ENCODE measurements at regions not wholly inside any gene's neighbourhood (a gene's known extent, or its start where the extent isn't known, plus 50 kb on each side); places are given as distances from the start of the nearest gene placed in this dataset.

GRCh38 chr4:103923551-103923950 is 203.8 kb upstream of the TACR3 start:
- no peaks in the 10 kb centered on the region for H3K27me3 ChIP-seq
- H3K27ac ChIP-seq = no peak overlapping the region
- intact Hi-C loops (cut with DNase I) = no loop called here
- no peaks in the 10 kb centered on the region for H3K36me3 ChIP-seq (replicated peaks in 1 of 2)
- no peak for DNase-seq
- H3K4me1 ChIP-seq (replicated peaks in 1 of 2) = no peaks in the 10 kb centered on the region
- TF ChIP-seq POLR2A (IDR thresholded peaks at IDR 0.05) = no peak
- no peak for TF ChIP-seq CTCF (IDR thresholded peaks at IDR 0.05)
- H3K9me3 ChIP-seq (replicated peaks in 1 of 3) = no peaks in the 10 kb centered on the region
- H3K4me3 ChIP-seq = no peak overlapping the region
- WGBS, 4 donors = 59 to 71% (median 66%) methylated on average over 2 of the region's 2 CpGs

GRCh38 chr4:103918214-103918613 is 198.4 kb upstream of the TACR3 start:
- H3K9me3 ChIP-seq (replicated peaks in 1 of 3) = no peaks in the 10 kb centered on the region
- no peak for DNase-seq
- no peak overlapping the region for H3K4me3 ChIP-seq
- whole genome bisulfite sequencing, 4 donors = 79 to 89% (median 80%) methylated on average over 1 of the region's 1 CpG
- TF ChIP-seq CTCF (IDR thresholded peaks at IDR 0.05) (no peak), POLR2A (IDR thresholded peaks at IDR 0.05) (no peak)
- no peaks in the 10 kb centered on the region for H3K36me3 ChIP-seq (replicated peaks in 1 of 2)
- H3K4me1 ChIP-seq (replicated peaks in 1 of 2) = no peaks in the 10 kb centered on the region
- intact Hi-C loops (cut with DNase I) = no loop called here
- H3K27ac ChIP-seq = no peak overlapping the region
- no peaks in the 10 kb centered on the region for H3K27me3 ChIP-seq

DNA sequence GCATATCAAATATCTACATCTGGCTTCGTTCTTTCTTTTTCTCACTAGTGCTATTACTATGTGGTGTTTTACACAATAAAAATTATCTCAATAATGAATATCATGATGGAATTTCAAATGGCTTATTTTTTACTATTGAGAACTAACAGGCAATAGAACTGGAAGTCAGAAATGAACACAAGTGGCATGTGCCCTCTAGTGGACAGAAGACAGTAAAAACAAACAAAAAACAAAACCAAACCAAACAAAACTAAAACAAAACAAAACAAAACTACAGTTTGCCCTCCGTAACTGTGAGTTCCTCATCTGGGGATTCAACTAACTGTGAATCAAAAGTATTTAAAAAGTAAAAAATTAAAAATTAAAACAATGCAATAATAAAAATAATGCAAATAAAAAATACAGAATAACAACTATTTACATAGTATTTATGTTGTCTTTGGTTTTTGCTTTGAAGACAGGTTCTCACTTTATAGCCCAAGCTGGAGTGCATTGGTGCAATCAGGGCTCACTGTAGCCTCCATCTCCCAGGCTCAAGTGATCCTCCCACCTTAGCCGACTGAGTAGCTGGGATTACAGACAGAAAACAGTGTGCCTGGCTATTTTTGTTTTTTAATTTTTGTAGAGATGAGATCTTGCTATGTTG is 195.6 kb upstream of the TACR3 start:
- WGBS, 4 donors = 20 to 41% (median 37%) methylated on average over 3 of the region's 3 CpGs
- no peak overlapping the region for H3K27ac ChIP-seq
- TF ChIP-seq CTCF (IDR thresholded peaks at IDR 0.05) (peak in 4 of 6 experiments; percentile 45 to 61 (median 49)), POLR2A (IDR thresholded peaks at IDR 0.05) (no peak)
- peak in 1 of 7 donors; percentile 6 for DNase-seq
- no peaks in the 10 kb centered on the region for H3K27me3 ChIP-seq
- no peaks in the 10 kb centered on the region for H3K36me3 ChIP-seq (replicated peaks in 1 of 2)
- intact Hi-C loops (cut with DNase I) = no loop called here
- H3K4me1 ChIP-seq (replicated peaks in 1 of 2) = no peaks in the 10 kb centered on the region
- H3K9me3 ChIP-seq (replicated peaks in 1 of 3) = no peaks in the 10 kb centered on the region
- peak overlapping the region in 1 of 4 donors; percentile 23 for H3K4me3 ChIP-seq

- Histone ChIP-seq H3K4me1 (replicated peaks in 1 of 2) (no peaks in the 10 kb centered on the region), H3K9me3 (replicated peaks in 1 of 3) (no peaks in the 10 kb centered on the region), H3K27me3 (no peaks in the 10 kb centered on the region), H3K27ac (no peak overlapping the region), H3K4me3 (no peak overlapping the region), H3K36me3 (replicated peaks in 1 of 2) (no peaks in the 10 kb centered on the region)
- DNase-seq = no peak
- no peak for TF ChIP-seq POLR2A (IDR thresholded peaks at IDR 0.05)
- TF ChIP-seq CTCF (IDR thresholded peaks at IDR 0.05) = no peak
- intact Hi-C loops (cut with DNase I) = no loop called here
- 59 to 77% (median 72%) methylated on average over 2 of the region's 2 CpGs for WGBS, 4 donors
These were observed 187.6 kb upstream of the TACR3 start for GRCh38 chr4:103907414-103907813.
